H1 (cell line): ENCODE measurements at regions not wholly inside any gene's neighbourhood (a gene's known extent, or its start where the extent isn't known, plus 50 kb on each side); places are given as distances from the start of the nearest gene placed in this dataset.

Experiments
- CTCF ChIA-PET: fragments of 300-600 bp; sonication (Branson Sonifier 250); formaldehyde crosslinking; loops from one replicate; lab custom pipeline; 2021; ENCODE audit not compliant: partially characterized antibody; lab: Charles Lee
- POLR2A ChIA-PET: fragments of 300-600 bp; sonication (Branson Sonifier 250); formaldehyde crosslinking; loops from one replicate; lab custom pipeline; 2021; ENCODE audit warnings: inconsistent platforms; ENCODE audit not compliant: partially characterized antibody; lab: Charles Lee
- DNase-seq, 2 experiments: peaks; one replicate each; pipeline versions ENCODE4 v3.0.0 to v3.0.0-alpha.2; 2010 to 2022; ENCODE audit warnings: low spot score in 2 of 2, low read depth in 1 of 2, mixed read lengths in 1 of 2
- FAIRE-seq: peaks from 2 replicates; lab custom pipeline; 2011; peaks lifted over from hg19 to GRCh38; lab: Jason Lieb, UNC
- H2AFZ ChIP-seq: 2 replicates; pipeline ENCODE4 v1.8.1; 2012; ENCODE audit warnings: low read length, inconsistent platforms
- H2AK5ac ChIP-seq: 2 replicates; pipeline ENCODE4 v1.6.1; 2013; ENCODE audit warnings: low read depth, low read length
- H2BK120ac ChIP-seq: replicated peaks from 2 replicates; pipeline ENCODE3; 2013; ENCODE audit warnings: low read depth, low read length, inconsistent platforms
- H2BK12ac ChIP-seq: 2 replicates; pipeline ENCODE4 v1.6.1; 2013; ENCODE audit warnings: low read depth, low read length
- H2BK15ac ChIP-seq: 2 replicates; pipeline ENCODE4 v1.6.1; 2013; ENCODE audit warnings: low read length
- H2BK20ac ChIP-seq: 2 replicates; pipeline ENCODE4 v1.6.1; 2013; ENCODE audit warnings: low read length
- H2BK5ac ChIP-seq: 2 replicates; pipeline ENCODE4 v1.6.1; 2013; ENCODE audit warnings: low read depth, low read length
- H3K14ac ChIP-seq: 2 replicates; pipeline ENCODE4 v1.6.1; 2013; ENCODE audit warnings: inconsistent platforms; ENCODE audit not compliant: insufficient read length
- H3K18ac ChIP-seq: 2 replicates; pipeline ENCODE4 v1.6.1; 2013; ENCODE audit warnings: low read length; ENCODE audit errors: extremely low read depth
- H3K23ac ChIP-seq: 2 replicates; pipeline ENCODE4 v1.6.1; 2013; ENCODE audit warnings: inconsistent platforms; ENCODE audit not compliant: insufficient read length
- H3K23me2 ChIP-seq: 2 replicates; pipeline ENCODE4 v1.6.1; 2013; ENCODE audit warnings: low read depth, low read length
- H3K27ac ChIP-seq: 2 replicates; pipeline ENCODE4 v1.6.1; 2011; ENCODE audit warnings: low read depth, low read length, inconsistent platforms
- H3K27me3 ChIP-seq, 4 experiments: replicated peaks in 1 of 4; 1 replicate in 1 of 4; 2 replicates in 3 of 4; pipeline versions ENCODE4 v1.6.1 to v1.8.1; 2011 to 2013; ENCODE audit warnings: low read length in 3 of 4, mild to moderate bottlenecking in 3 of 4, inconsistent platforms in 2 of 4, mixed read lengths in 2 of 4, moderate library complexity in 1 of 4; ENCODE audit not compliant: control insufficient read depth in 3 of 4, insufficient read depth in 3 of 4; ENCODE audit errors: extremely low read depth in 1 of 4
- H3K36me3 ChIP-seq, 4 experiments: 2 replicates each; pipeline versions ENCODE4 v1.6.1 to v1.8.1; 2011 to 2013; ENCODE audit warnings: mild to moderate bottlenecking in 4 of 4, low read length in 3 of 4, moderate library complexity in 2 of 4, control low read depth in 1 of 4, inconsistent platforms in 1 of 4; ENCODE audit not compliant: insufficient read depth in 4 of 4, control insufficient read depth in 2 of 4
- H3K4ac ChIP-seq: replicated peaks from 2 replicates; pipeline ENCODE3; 2013; ENCODE audit warnings: low read length, low read depth, mixed read lengths, inconsistent platforms; ENCODE audit not compliant: insufficient read length
- H3K4me1 ChIP-seq, 4 experiments: replicated peaks in 1 of 4; 1 replicate in 1 of 4; 2 replicates in 3 of 4; pipeline versions ENCODE4 v1.6.1 to v1.8.1; 2011 to 2013; ENCODE audit warnings: low read length in 3 of 4, inconsistent platforms in 2 of 4, mixed read lengths in 1 of 4; ENCODE audit not compliant: insufficient read depth in 4 of 4, control insufficient read depth in 3 of 4
- H3K4me2 ChIP-seq, 2 experiments: 2 replicates each; pipeline versions ENCODE4 v1.6.1 to v1.8.1; 2011 to 2013; ENCODE audit warnings: low read depth in 2 of 2, low read length in 2 of 2, control low read depth in 1 of 2, inconsistent platforms in 1 of 2, mild to moderate bottlenecking in 1 of 2; ENCODE audit not compliant: insufficient read depth in 1 of 2
- H3K4me3 ChIP-seq, 4 experiments: fragments of 200-600, 300-600 bp in 1 of 4; sonication (generic), shearing (Covaris generic), sonication (Bioruptor Twin) in 1 of 4; 2 replicates each; pipeline versions ENCODE4 v1.5.1 to v1.8.1; 2011 to 2016; ENCODE audit warnings: low read length in 4 of 4, low read depth in 3 of 4, control low read depth in 2 of 4, inconsistent platforms in 2 of 4, mild to moderate bottlenecking in 2 of 4, mixed read lengths in 1 of 4, moderate library complexity in 1 of 4; ENCODE audit not compliant: insufficient read depth in 2 of 4; ENCODE audit errors: extremely low read depth in 1 of 4
- H3K56ac ChIP-seq: replicated peaks from 2 replicates; pipeline ENCODE3; 2013; ENCODE audit warnings: low read depth, mild to moderate bottlenecking, mixed read lengths, low read length, inconsistent platforms; ENCODE audit not compliant: insufficient read length
- H3K79me1 ChIP-seq: 2 replicates; pipeline ENCODE4 v1.6.1; 2013; ENCODE audit warnings: low read depth, low read length, control low read depth
- H3K79me2 ChIP-seq, 2 experiments: 2 replicates each; pipeline versions ENCODE4 v1.6.1 to v1.8.1; 2012 to 2013; ENCODE audit warnings: low read length in 2 of 2, mild to moderate bottlenecking in 2 of 2, inconsistent platforms in 1 of 2; ENCODE audit not compliant: insufficient read depth in 2 of 2, control insufficient read depth in 1 of 2
- H3K9ac ChIP-seq, 4 experiments: replicated peaks in 1 of 4; 1 replicate in 1 of 4; 2 replicates in 3 of 4; pipeline versions ENCODE4 v1.6.1 to v1.8.1; 2011 to 2013; ENCODE audit warnings: low read depth in 3 of 4, low read length in 3 of 4, control low read depth in 2 of 4, mild to moderate bottlenecking in 2 of 4, moderate library complexity in 2 of 4, inconsistent platforms in 1 of 4; ENCODE audit errors: extremely low read depth in 1 of 4
- H3K9me3 ChIP-seq, 2 experiments: 2 replicates each; pipeline versions ENCODE4 v1.6.1 to v1.8.1; 2012 to 2013; ENCODE audit warnings: mild to moderate bottlenecking in 2 of 2, moderate library complexity in 2 of 2, control low read depth in 1 of 2, inconsistent platforms in 1 of 2, low read depth in 1 of 2, low read length in 1 of 2, mixed read lengths in 1 of 2; ENCODE audit not compliant: insufficient read depth in 2 of 2
- H4K20me1 ChIP-seq, 2 experiments: replicated peaks in 1 of 2; 2 replicates each; pipeline versions ENCODE3 to v1.8.1; 2011 to 2013; ENCODE audit warnings: inconsistent platforms in 2 of 2, low read length in 2 of 2, mild to moderate bottlenecking in 1 of 2; ENCODE audit not compliant: insufficient read depth in 2 of 2, control insufficient read depth in 1 of 2
- H4K5ac ChIP-seq: 2 replicates; pipeline ENCODE4 v1.6.1; 2013; ENCODE audit warnings: low read length, low read depth, mixed read lengths, inconsistent platforms; ENCODE audit not compliant: insufficient read length
- H4K8ac ChIP-seq: 2 replicates; pipeline ENCODE4 v1.8.0; 2013; ENCODE audit warnings: mild to moderate bottlenecking, moderate library complexity, low read length, inconsistent platforms; ENCODE audit not compliant: insufficient read depth; ENCODE audit errors: extremely low read depth
- H4K91ac ChIP-seq: replicated peaks from 2 replicates; pipeline ENCODE3; 2013; ENCODE audit warnings: low read length, mixed read lengths, inconsistent platforms; ENCODE audit not compliant: insufficient read length
- WGBS, 2 experiments: shearing (Covaris generic) in 1 of 2; methylation state at CpG; one replicate each; pipeline versions ENCODE4 v1.1.6 to v1.1.7; 2013 to 2015; ENCODE audit warnings: low lambda C conversion rate in 2 of 2, mixed read lengths in 2 of 2, inconsistent platforms in 1 of 2, low coverage in 1 of 2, missing lambda C conversion rate in 1 of 2; ENCODE audit not compliant: insufficient replicate concordance in 2 of 2, insufficient coverage in 1 of 2, insufficient read length in 1 of 2; ENCODE audit errors: extremely low coverage in 1 of 2, missing lambda C conversion rate in 1 of 2; 5-methylcytosine and 5-hydroxymethylcytosine counted together

- H3K79me1 ChIP-seq = no peaks in the 10 kb centered on the region
- H3K14ac ChIP-seq = no peak overlapping the region
- ChIA-PET POLR2A (no interaction called here), CTCF (no interaction called here)
- H3K23me2 ChIP-seq = no peaks in the 10 kb centered on the region; the same call in 1 of the 2 replicates
- no peak overlapping the region for H4K8ac ChIP-seq
- H3K4me3 ChIP-seq = no peak overlapping the region
- H2BK15ac ChIP-seq = no peak overlapping the region
- no peak overlapping the region for H2BK20ac ChIP-seq
- H3K27me3 ChIP-seq = peaks cover 0 to 1% (median 0%) of the 10 kb centered on the region in 4 experiments; a peak in 2 of 7 replicates
- H3K9ac ChIP-seq = no peak overlapping the region
- DNase-seq (no peak), FAIRE-seq (no peak)
- no peak overlapping the region for H3K23ac ChIP-seq
- no peak overlapping the region for H2BK5ac ChIP-seq
- H4K5ac ChIP-seq = no peak overlapping the region
- no peak overlapping the region for H3K18ac ChIP-seq
- H2AFZ ChIP-seq = no peak overlapping the region
- no peak overlapping the region for H3K4me2 ChIP-seq
- H2BK12ac ChIP-seq = no peak overlapping the region
- WGBS, 2 experiments = 77% methylated on average over 24 of the region's 24 CpGs; no CpG with 5 or more reads in 1 of the 2 experiments
- H3K36me3 ChIP-seq = peaks cover 0 to 6% (median 0%) of the 10 kb centered on the region in 4 experiments; a peak in 1 of 8 replicates
- no peak overlapping the region for H2AK5ac ChIP-seq
- H3K9me3 ChIP-seq = peaks cover 51 to 84% of the 10 kb centered on the region in 2 experiments
- H3K27ac ChIP-seq = no peak overlapping the region
- H3K56ac ChIP-seq = no peak overlapping the region
- no peaks in the 10 kb centered on the region for H3K79me2 ChIP-seq
- no peak overlapping the region for H4K91ac ChIP-seq
- H4K20me1 ChIP-seq = no peaks in the 10 kb centered on the region
- no peaks in the 10 kb centered on the region for H3K4me1 ChIP-seq
- H3K4ac ChIP-seq = no peak overlapping the region
- H2BK120ac ChIP-seq = no peak overlapping the region
Observed at GRCh38 chr20:29878777-29879442, 1378.6 kb upstream of the DEFB115 start.
